PFSK-1 (cell line): ENCODE measurements at regions not wholly inside any gene's neighbourhood (a gene's known extent, or its start where the extent isn't known, plus 50 kb on each side); places are given as distances from the start of the nearest gene placed in this dataset.

Experiments used
- POLR2AphosphoS5 ChIP-seq: IDR thresholded peaks from 2 replicates; pipeline ENCODE4 v1.6.1; 2012; ENCODE audit warnings: low read depth, mild to moderate bottlenecking, control low read depth, low read length, moderate library complexity
- TAF1 ChIP-seq: IDR thresholded peaks from 2 replicates; pipeline ENCODE4 v1.6.1; 2012; ENCODE audit warnings: low read length, control low read depth, borderline replicate concordance; ENCODE audit not compliant: insufficient read depth

- TF ChIP-seq POLR2AphosphoS5 = no peak
- TF ChIP-seq TAF1 = no peak
Observed at GRCh38 chr9:107557236-107557990, 67.8 kb upstream of the KLF4 start.
